ENCODE measurements at regions not wholly inside any gene's neighbourhood (a gene's known extent, or its start where the extent isn't known, plus 50 kb on each side); places are given as distances from the start of the nearest gene placed in this dataset.
"Not testable (repeated sequence)": the region's sequence is repeated elsewhere in the genome, so short reads cannot be mapped to it uniquely, and the experiment has no call there.

GRCh38 chrX:26915064-26915463 lies 548.1 kb downstream of the PPP4R3C start:
- no peak overlapping the region for H3K4me3 ChIP-seq (ENCODE audit: low read depth, low read length)
- TF ChIP-seq CTCF (IDR thresholded peaks at IDR 0.05; ENCODE audit: low read depth, low read length), result no peak
- DNase-seq (ENCODE audit: low read depth, low spot score), result no peak
- in situ Hi-C loops (cut with HindIII; ENCODE audit: low sequenced_read_pairs), result no loop called here

- no peak for TF ChIP-seq CTCF (IDR thresholded peaks at IDR 0.05; ENCODE audit: low read depth, low read length)
- H3K4me3 ChIP-seq (ENCODE audit: low read depth, low read length), result no peak overlapping the region
- in situ Hi-C loops (cut with HindIII; ENCODE audit: low sequenced_read_pairs), result no loop called here
- DNase-seq (ENCODE audit: low read depth, low spot score), result no peak
Measured at GRCh38 chrX:26914232-26914631, 548.9 kb downstream of the PPP4R3C start.

GRCh38 chrX:26911785-26912184 lies 551.4 kb downstream of the PPP4R3C start:
- in situ Hi-C loops (cut with HindIII; ENCODE audit: low sequenced_read_pairs); H3K4me3 ChIP-seq (ENCODE audit: low read depth, low read length); DNase-seq (ENCODE audit: low read depth, low spot score): not testable (repeated sequence)

GRCh38 chrX:26909728-26910127 lies 553.4 kb downstream of the PPP4R3C start:
- no peak for TF ChIP-seq CTCF (IDR thresholded peaks at IDR 0.05; ENCODE audit: low read depth, low read length)
- DNase-seq (ENCODE audit: low read depth, low spot score), result no peak
- no peak overlapping the region for H3K4me3 ChIP-seq (ENCODE audit: low read depth, low read length)
- in situ Hi-C loops (cut with HindIII; ENCODE audit: low sequenced_read_pairs), result no loop called here

- DNase-seq (ENCODE audit: low read depth, low spot score), result no peak
- no peak for TF ChIP-seq CTCF (IDR thresholded peaks at IDR 0.05; ENCODE audit: low read depth, low read length)
- H3K4me3 ChIP-seq (ENCODE audit: low read depth, low read length), result no peak overlapping the region
- in situ Hi-C loops (cut with HindIII; ENCODE audit: low sequenced_read_pairs), result no loop called here
Measured at GRCh38 chrX:26908218-26908617, 554.9 kb downstream of the PPP4R3C start.

- H3K4me3 ChIP-seq (ENCODE audit: low read depth, low read length), result no peak overlapping the region
- no peak for DNase-seq (ENCODE audit: low read depth, low spot score)
- TF ChIP-seq CTCF (IDR thresholded peaks at IDR 0.05; ENCODE audit: low read depth, low read length), result no peak
- in situ Hi-C loops (cut with HindIII; ENCODE audit: low sequenced_read_pairs), result no loop called here
Measured at GRCh38 chrX:26889574-26889973, 573.6 kb downstream of the PPP4R3C start.

GRCh38 chrX:26873736-26874135 lies 589.4 kb downstream of the PPP4R3C start:
- in situ Hi-C loops (cut with HindIII; ENCODE audit: low sequenced_read_pairs), result no loop called here
- no peak overlapping the region for H3K4me3 ChIP-seq (ENCODE audit: low read depth, low read length)
- no peak for DNase-seq (ENCODE audit: low read depth, low spot score)
- TF ChIP-seq CTCF (IDR thresholded peaks at IDR 0.05; ENCODE audit: low read depth, low read length), result no peak

Data from astrocyte of the spinal cord (primary cell).